Heart right ventricle (tissue), 16 donors: ENCODE measurements at regions not wholly inside any gene's neighbourhood (a gene's known extent, or its start where the extent isn't known, plus 50 kb on each side); places are given as distances from the start of the nearest gene placed in this dataset.

Experiments used
- ATAC-seq, 8 donors: fragments of 200-7000 bp; cut with Tn5 transposase; one replicate each; pipeline ENCODE4 v1.9.1; 2020; ENCODE audit warnings: mild to moderate bottlenecking in 8 of 8, moderate library complexity in 8 of 8, moderate number of reproducible peaks in 1 of 8
- DNase-seq, 2 donors: peaks; one replicate each; pipeline ENCODE4 v3.0.0-alpha.2; 2020
- H3K27ac ChIP-seq, 10 donors: fragments of 200-600 bp; sonication (generic) in 2 of 10; one replicate each; pipeline versions ENCODE4 v1.5.0 to v1.8.0; 2020 to 2022; ENCODE audit warnings: mild to moderate bottlenecking in 3 of 10
- H3K27me3 ChIP-seq, 7 donors: fragments of 200-600 bp; one replicate each; pipeline ENCODE4 v1.8.0; 2021 to 2022; ENCODE audit warnings: mild to moderate bottlenecking in 2 of 7
- H3K36me3 ChIP-seq, 9 donors: fragments of 200-600 bp; sonication (generic) in 1 of 9; one replicate each; pipeline versions ENCODE4 v1.5.0 to v1.8.0; 2020 to 2022; ENCODE audit warnings: mild to moderate bottlenecking in 2 of 9
- H3K4me1 ChIP-seq, 9 donors: fragments of 200-600 bp; sonication (generic) in 1 of 9; one replicate each; pipeline versions ENCODE4 v1.5.0 to v1.8.0; 2020 to 2022; ENCODE audit warnings: mild to moderate bottlenecking in 4 of 9
- H3K4me3 ChIP-seq, 10 donors: fragments of 200-600 bp; sonication (generic) in 2 of 10; one replicate each; pipeline versions ENCODE4 v1.5.0 to v1.8.0; 2020 to 2022; ENCODE audit warnings: mild to moderate bottlenecking in 7 of 10, moderate library complexity in 2 of 10
- H3K9me3 ChIP-seq, 11 donors: fragments of 200-600 bp in 10 of 11; sonication (generic) in 2 of 11; one replicate each; pipeline versions ENCODE4 v1.5.0 to v1.8.0; 2013 to 2022; ENCODE audit warnings: mild to moderate bottlenecking in 2 of 11, control low read depth in 1 of 11, moderate library complexity in 1 of 11
- WGBS, 2 donors: extraction: QIAGEN DNeasy Blood & Tissue Kit; methylation state at CpG; one replicate each; pipeline ENCODE4 v1.1.7; 2013; ENCODE audit warnings: inconsistent platforms in 1 of 2; 5-methylcytosine and 5-hydroxymethylcytosine counted together
- intact Hi-C, 10 donors: fragments of 100-400 bp; cut with DNase I; formaldehyde crosslinking; loops; one replicate each; pipeline versions ENCODE4 v1.11.1 to v1.14.2; 2022
- TF ChIP-seq, protein P1 (sequence below), 9 donors: fragments of 200-600 bp; sonication (generic) in 2 of 9; IDR thresholded peaks; one replicate each; pipeline versions ENCODE4 v1.5.0 to v1.8.0; 2021 to 2022; ENCODE audit warnings: antibody characterized with exemption in 9 of 9, mild to moderate bottlenecking in 5 of 9, moderate library complexity in 1 of 9
- donor health status: Arrhythmogenic right ventricular cardiomyopathy.
- donor health status: ischemic (EF 13 %, LVEDD 7.1; RV severe dilation, severe dysfunction).
- donor health status: healthy with polysubstance abuse.
- donor health status: DM: no; HTN: yes; CAD: no.
- donor health status: DM: no; HTN: no; CAD: no.
- donor health status: ischemic (EF 25% LVEDD 6.9; RV normal size, moderate dysfunction).
- donor health status: ischemic (EF 25% LVEDD 5.7; RV mildly dilated, moderate dysfunction).
- donor health status: healthy.
- donor health status: DM: yes; HTN: yes; CAD: no.
- donor health status: Ischemic cardiomyopathy.
- donor health status: ischemic (EF 35%, LVEDD 5.7; RV mildly dilated, moderate dysfunction).
- donor health status: nonischemic (EF 11% LVEDD 7.7; RV severe dilation, severe dysfunction).
- donor health status: DM: yes; HTN: yes; CAD: no.
- donor health status: PGD.
- donor health status: ischemic (EF 29% LVEDD 5.4; RV normal size, mild dysfunction).
- donor health status: nonischemic (EF 23%, LVEDD 6.1; RV moderate dilation, normal function).

GRCh38 chr12:61531195-61531594 lies 729.0 kb upstream of the USP15 start:
- Histone ChIP-seq H3K36me3 (no peaks in the 10 kb centered on the region), H3K9me3 (no peaks in the 10 kb centered on the region), H3K27ac (no peak overlapping the region), H3K4me1 (no peaks in the 10 kb centered on the region), H3K27me3 (no peaks in the 10 kb centered on the region), H3K4me3 (no peak overlapping the region)
- no peak for DNase-seq
- TF ChIP-seq, protein P1, sequence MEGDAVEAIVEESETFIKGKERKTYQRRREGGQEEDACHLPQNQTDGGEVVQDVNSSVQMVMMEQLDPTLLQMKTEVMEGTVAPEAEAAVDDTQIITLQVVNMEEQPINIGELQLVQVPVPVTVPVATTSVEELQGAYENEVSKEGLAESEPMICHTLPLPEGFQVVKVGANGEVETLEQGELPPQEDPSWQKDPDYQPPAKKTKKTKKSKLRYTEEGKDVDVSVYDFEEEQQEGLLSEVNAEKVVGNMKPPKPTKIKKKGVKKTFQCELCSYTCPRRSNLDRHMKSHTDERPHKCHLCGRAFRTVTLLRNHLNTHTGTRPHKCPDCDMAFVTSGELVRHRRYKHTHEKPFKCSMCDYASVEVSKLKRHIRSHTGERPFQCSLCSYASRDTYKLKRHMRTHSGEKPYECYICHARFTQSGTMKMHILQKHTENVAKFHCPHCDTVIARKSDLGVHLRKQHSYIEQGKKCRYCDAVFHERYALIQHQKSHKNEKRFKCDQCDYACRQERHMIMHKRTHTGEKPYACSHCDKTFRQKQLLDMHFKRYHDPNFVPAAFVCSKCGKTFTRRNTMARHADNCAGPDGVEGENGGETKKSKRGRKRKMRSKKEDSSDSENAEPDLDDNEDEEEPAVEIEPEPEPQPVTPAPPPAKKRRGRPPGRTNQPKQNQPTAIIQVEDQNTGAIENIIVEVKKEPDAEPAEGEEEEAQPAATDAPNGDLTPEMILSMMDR (IDR thresholded peaks at IDR 0.05) = no peak
- intact Hi-C loops = no loop called here
- ATAC-seq = no peak
- WGBS, 2 donors = 78 to 79% methylated on average over 4 of the region's 4 CpGs

- H3K27ac ChIP-seq = no peak overlapping the region
- intact Hi-C loops = no loop called here
- no peak for DNase-seq
- no peaks in the 10 kb centered on the region for H3K27me3 ChIP-seq
- no peak for ATAC-seq
- no peaks in the 10 kb centered on the region for H3K4me1 ChIP-seq
- no peaks in the 10 kb centered on the region for H3K36me3 ChIP-seq
- TF ChIP-seq, protein P1 (IDR thresholded peaks at IDR 0.05) = no peak
- H3K4me3 ChIP-seq = no peak overlapping the region
- no peaks in the 10 kb centered on the region for H3K9me3 ChIP-seq
- WGBS, 2 donors = 82 to 90% methylated on average over 3 of the region's 3 CpGs
These were observed 724.1 kb upstream of the USP15 start for GRCh38 chr12:61536117-61536516.

DNA sequence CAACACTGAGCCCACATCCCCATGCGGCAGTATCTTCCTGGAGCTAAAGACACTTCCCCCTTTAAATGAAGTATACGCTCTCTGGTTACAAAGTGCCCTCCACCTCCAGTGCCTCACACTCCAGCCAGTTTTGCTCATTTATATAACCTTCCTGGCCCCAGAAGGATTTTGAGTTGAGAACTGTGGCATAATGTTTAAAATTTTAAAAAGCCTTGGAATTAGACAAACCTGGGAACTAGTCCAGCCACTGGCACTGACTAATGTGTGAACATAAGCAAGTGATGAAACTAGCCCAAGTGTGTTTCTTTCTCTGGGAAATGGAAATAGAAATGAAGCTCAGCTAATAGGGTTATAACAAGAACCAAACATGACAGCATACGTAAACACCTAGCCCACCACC lies 723.7 kb upstream of the USP15 start:
- Histone ChIP-seq H3K4me1 (no peaks in the 10 kb centered on the region), H3K4me3 (no peak overlapping the region), H3K9me3 (no peaks in the 10 kb centered on the region), H3K27ac (no peak overlapping the region), H3K36me3 (no peaks in the 10 kb centered on the region), H3K27me3 (no peaks in the 10 kb centered on the region)
- DNase-seq (no peak), ATAC-seq (no peak)
- 91% methylated on average over 3 of the region's 3 CpGs for WGBS, 2 donors
- intact Hi-C loops = no loop called here
- TF ChIP-seq, protein P1 (IDR thresholded peaks at IDR 0.05) = no peak

DNA sequence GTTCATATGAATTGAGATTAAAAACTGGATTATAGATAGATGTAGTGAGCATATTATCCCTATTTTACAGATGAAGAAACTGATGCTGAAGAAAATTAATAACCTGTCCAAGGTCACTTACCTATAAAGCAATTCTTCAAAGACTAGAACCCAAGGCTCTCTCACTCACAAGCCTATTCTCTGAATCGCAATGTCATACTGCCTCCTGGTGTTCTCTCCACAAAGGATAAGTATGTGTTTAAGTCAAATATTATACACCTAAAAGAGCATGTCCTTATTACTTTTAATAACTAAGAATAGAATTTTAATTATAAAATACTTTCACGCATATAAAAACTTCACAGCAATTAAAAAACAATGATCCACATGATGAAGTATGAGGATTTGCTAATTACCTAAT lies 721.3 kb upstream of the USP15 start:
- Histone ChIP-seq H3K27me3 (no peaks in the 10 kb centered on the region), H3K4me1 (no peaks in the 10 kb centered on the region), H3K4me3 (no peak overlapping the region), H3K27ac (no peak overlapping the region), H3K9me3 (no peaks in the 10 kb centered on the region), H3K36me3 (no peaks in the 10 kb centered on the region)
- ATAC-seq (no peak), DNase-seq (no peak)
- WGBS, 2 donors = 85 to 90% methylated on average over 2 of the region's 2 CpGs
- TF ChIP-seq, protein P1 (IDR thresholded peaks at IDR 0.05) = no peak
- intact Hi-C loops = no loop called here

DNA sequence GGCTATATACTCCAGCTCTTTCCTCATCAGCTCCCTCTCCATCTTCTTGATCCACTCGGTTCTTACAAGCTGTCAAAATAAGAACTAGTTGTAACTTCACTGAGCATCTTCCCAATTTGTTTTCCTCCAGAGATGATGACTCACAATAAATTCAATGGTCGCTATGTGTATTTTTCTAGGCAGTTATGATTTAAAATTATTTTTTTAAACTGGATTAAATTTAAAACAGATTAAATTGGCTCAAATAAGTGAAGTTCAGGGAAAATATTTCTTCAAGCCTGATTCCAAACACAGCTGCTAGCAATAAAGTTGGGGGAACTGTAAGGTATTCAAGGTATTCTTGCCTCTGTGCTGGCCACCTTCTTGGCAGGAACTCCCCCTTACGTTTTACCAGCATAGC lies 717.7 kb upstream of the USP15 start:
- WGBS, 2 donors = 61 to 66% methylated on average over 3 of the region's 3 CpGs
- TF ChIP-seq, protein P1 (IDR thresholded peaks at IDR 0.05) = no peak
- DNase-seq = no peak
- intact Hi-C loops = no loop called here
- H3K9me3 ChIP-seq = no peaks in the 10 kb centered on the region
- H3K27me3 ChIP-seq = no peaks in the 10 kb centered on the region
- no peak overlapping the region for H3K27ac ChIP-seq
- H3K4me1 ChIP-seq = no peaks in the 10 kb centered on the region
- H3K36me3 ChIP-seq = no peaks in the 10 kb centered on the region
- no peak for ATAC-seq
- H3K4me3 ChIP-seq = no peak overlapping the region
